ENCODE measurements at regions not wholly inside any gene's neighbourhood (a gene's known extent, or its start where the extent isn't known, plus 50 kb on each side); places are given as distances from the start of the nearest gene placed in this dataset.

- TF ChIP-seq ZNF202 (tag by site-specific recombination; IDR thresholded peaks at IDR 0.05; ENCODE audit: borderline replicate concordance) (no peak), YY1 (tag by site-specific recombination; IDR thresholded peaks at IDR 0.05) (no peak), CTCF (tag by site-specific recombination; IDR thresholded peaks at IDR 0.05) (no peak), PBX3 (CRISPR knock-in tag; IDR thresholded peaks at IDR 0.05) (no peak), REST (tag by site-specific recombination; IDR thresholded peaks at IDR 0.05) (no peak), ZFP3 (tag by site-specific recombination; IDR thresholded peaks at IDR 0.05; ENCODE audit: low read depth) (no peak), ZNF449 (tag by site-specific recombination; IDR thresholded peaks at IDR 0.05) (no peak), ZNF174 (tag by site-specific recombination; IDR thresholded peaks at IDR 0.05) (no peak)
These were observed 1374.1 kb upstream of the NXPH2 start for GRCh38 chr2:140154271-140154670.
